ENCODE measurements at regions not wholly inside any gene's neighbourhood (a gene's known extent, or its start where the extent isn't known, plus 50 kb on each side); places are given as distances from the start of the nearest gene placed in this dataset.

GRCh38 chr18:70496353-70497294, 207.8 kb downstream of the SOCS6 start:
- DNase-seq (ENCODE audit: low read depth in 4 of 4, low spot score in 3 of 4) = no peak

GRCh38 chr18:70494524-70494923, 205.7 kb downstream of the SOCS6 start:
- no peak for DNase-seq (ENCODE audit: low read depth in 4 of 4, low spot score in 3 of 4)

DNA sequence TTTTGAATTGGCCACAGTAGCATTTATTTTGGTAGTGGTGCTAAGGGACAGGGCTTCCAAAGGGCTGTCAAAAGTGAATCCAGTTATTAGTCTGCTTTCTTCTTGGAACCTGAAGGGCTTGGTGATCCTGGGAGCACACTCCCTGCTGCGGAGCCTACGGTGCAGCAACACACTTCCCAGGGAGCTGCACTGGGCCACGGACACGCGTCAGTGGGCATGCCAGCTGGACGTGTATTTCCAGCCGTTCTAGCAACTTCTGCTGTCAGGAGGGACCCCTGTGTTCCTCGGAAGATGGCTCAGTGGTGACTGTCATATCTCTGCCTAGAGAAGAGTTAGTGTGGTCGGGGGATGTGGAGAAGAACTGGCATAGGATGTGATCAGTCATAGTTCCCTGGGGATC, 204.6 kb downstream of the SOCS6 start:
- no peak for DNase-seq (ENCODE audit: low read depth in 4 of 4, low spot score in 3 of 4)

- peak in 1 of 4 donors; percentile 5 for DNase-seq (ENCODE audit: low read depth in 4 of 4, low spot score in 3 of 4)
These were observed 203.0 kb downstream of the SOCS6 start for GRCh38 chr18:70491734-70492348.

GRCh38 chr18:70489986-70490933, 201.4 kb downstream of the SOCS6 start:
- DNase-seq (ENCODE audit: low read depth in 4 of 4, low spot score in 3 of 4) = peak; percentile 31 to 54 (median 38)

DNA sequence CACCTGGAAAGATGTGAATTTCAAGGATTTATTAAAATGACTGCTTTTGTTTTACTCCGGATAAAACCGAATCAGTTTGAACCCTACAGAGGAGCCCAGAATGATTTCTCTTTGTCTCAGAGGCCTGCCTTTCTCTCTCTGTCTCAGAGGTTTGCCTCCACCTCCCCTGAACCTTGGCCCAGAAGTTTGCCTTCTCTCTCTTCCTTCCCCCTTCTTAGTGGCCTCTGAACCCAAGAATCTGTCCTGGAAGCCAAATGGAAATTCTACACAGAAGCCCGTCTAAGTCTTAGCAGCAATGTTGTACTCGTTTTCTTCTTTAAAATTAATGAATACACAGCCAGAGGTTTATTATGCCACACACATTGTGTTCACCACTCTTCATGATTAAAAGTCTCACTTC, 200.7 kb downstream of the SOCS6 start:
- DNase-seq (ENCODE audit: low read depth in 4 of 4, low spot score in 3 of 4) = no peak

- DNase-seq (ENCODE audit: low read depth in 4 of 4, low spot score in 3 of 4) = peak in 3 of 4 donors; percentile 23 to 35 (median 33)
These were observed 181.1 kb downstream of the SOCS6 start for GRCh38 chr18:70469916-70470315.

- no peak for DNase-seq (ENCODE audit: low read depth in 4 of 4, low spot score in 3 of 4)
These were observed 180.2 kb downstream of the SOCS6 start for GRCh38 chr18:70468861-70469547.

DNA sequence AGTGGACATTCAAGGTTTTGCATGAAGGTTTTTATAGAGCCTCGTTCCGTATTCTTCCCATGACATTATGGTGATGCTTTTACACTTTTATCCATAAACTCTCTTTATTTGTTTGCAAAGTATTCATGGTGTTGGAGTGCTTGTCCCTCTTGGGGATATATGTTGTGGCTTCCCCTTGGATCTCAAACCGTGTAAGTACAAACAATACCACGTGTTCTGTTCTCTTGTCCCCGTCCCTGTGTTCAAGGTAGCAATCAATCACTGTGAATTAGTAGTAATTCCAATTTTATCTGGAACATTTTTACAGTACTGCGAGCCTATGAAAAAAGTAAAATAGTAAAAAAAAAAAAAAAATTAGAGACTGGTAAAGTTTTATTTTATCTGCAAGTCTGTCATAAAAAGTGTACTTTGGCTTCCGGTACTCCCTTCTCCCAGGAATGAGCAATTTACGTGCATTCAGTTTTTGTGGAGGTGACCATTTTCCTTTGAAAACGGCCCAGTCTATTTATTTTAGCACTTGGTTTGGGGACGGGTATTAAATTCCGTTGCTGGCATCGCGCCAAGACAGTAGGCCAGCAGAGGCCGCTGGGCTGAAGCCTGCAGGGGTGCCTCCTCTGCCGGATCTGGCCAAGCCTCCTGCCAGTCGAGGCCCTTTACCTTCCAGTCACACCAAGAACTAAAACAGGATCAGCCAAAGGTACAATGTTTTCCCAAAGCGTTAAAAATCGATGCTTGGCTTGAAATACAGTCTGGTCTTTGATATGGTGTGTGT, 175.7 kb downstream of the SOCS6 start:
- peak; percentile 51 to 73 (median 65) for DNase-seq (ENCODE audit: low read depth in 4 of 4, low spot score in 3 of 4)

DNA sequence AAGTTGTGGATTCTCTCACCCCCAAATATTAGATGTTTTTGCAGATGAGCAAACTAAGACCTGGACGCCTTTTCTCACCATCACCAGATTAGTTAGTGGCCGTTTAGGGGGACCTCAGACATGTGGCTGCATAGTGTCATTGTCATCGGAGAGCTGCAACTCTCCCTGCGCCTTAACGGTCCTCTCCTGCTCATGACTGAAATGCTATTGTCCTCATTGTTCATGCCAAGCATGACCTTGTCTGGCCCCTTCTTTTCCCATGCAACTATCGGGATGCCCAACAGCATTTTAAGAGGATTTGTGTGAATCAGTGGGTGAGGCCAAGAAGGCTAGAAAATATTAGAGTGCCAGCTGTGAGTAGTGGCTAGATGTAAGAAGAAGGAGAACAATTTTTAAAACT, 174.2 kb downstream of the SOCS6 start:
- DNase-seq (ENCODE audit: low read depth in 4 of 4, low spot score in 3 of 4) = no peak

GRCh38 chr18:70462078-70462439, 173.2 kb downstream of the SOCS6 start:
- DNase-seq (ENCODE audit: low read depth in 4 of 4, low spot score in 3 of 4) = no peak

- DNase-seq (ENCODE audit: low read depth in 4 of 4, low spot score in 3 of 4) = no peak
These were observed 172.7 kb downstream of the SOCS6 start for GRCh38 chr18:70461323-70462077.

- no peak for DNase-seq (ENCODE audit: low read depth in 4 of 4, low spot score in 3 of 4)
These were observed 170.9 kb downstream of the SOCS6 start for GRCh38 chr18:70459731-70460130.

DNA sequence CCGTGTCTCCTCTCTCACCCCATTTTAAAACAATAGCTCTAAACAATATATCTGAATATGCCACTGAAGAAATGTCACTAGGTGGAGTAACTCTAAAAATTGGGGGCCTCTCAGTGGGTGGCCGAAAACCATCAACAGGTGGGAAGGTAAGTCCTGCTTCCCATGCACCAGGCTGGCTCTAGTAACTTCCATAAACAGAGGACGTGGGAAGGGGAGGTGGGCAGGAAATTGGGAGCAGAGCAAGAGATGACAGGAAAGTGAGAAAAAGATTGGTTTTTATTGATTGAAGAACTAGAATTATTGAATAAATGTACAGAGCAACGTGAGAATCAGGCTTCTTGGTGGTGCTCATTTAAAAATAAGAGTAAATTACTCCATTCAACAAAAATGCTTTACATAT, 170.4 kb downstream of the SOCS6 start:
- DNase-seq (ENCODE audit: low read depth in 4 of 4, low spot score in 3 of 4) = no peak

DNA sequence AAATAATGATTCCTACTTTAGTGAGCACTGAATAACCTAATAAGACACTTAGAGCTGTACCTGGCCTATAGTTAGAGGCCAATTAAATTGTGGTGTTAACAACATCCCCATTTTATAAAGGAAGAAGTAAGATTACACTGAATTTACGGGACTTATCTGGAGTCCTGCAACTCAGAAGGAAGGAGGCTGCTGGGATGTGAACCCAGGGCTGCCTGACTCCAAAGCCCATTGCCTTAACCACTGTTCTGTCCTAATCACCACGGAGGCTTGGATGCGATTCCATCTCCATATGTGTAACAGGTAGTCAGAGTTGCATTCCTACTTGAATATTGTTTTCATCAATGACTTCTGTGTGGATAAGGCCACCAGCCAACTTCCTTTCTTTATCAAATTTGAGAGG, 168.9 kb downstream of the SOCS6 start:
- DNase-seq (ENCODE audit: low read depth in 4 of 4, low spot score in 3 of 4) = no peak

GRCh38 chr18:70457223-70457622, 168.4 kb downstream of the SOCS6 start:
- DNase-seq (ENCODE audit: low read depth in 4 of 4, low spot score in 3 of 4) = no peak

- no peak for DNase-seq (ENCODE audit: low read depth in 4 of 4, low spot score in 3 of 4)
These were observed 167.5 kb downstream of the SOCS6 start for GRCh38 chr18:70456376-70456775.

GRCh38 chr18:70455731-70456130, 166.9 kb downstream of the SOCS6 start:
- no peak for DNase-seq (ENCODE audit: low read depth in 4 of 4, low spot score in 3 of 4)
